DND-41 (cell line): ENCODE measurements at regions not wholly inside any gene's neighbourhood (a gene's known extent, or its start where the extent isn't known, plus 50 kb on each side); places are given as distances from the start of the nearest gene placed in this dataset.
"Not testable (repeated sequence)": the region's sequence is repeated elsewhere in the genome, so short reads cannot be mapped to it uniquely, and the experiment has no call there.

Source experiments
- ATAC-seq: fragments of 200-7000 bp; cut with Tn5 transposase; 3 replicates; pipeline ENCODE4 v1.9.1; 2021; ENCODE audit warnings: low read depth; ENCODE audit not compliant: insufficient read depth
- DNase-seq: peaks from one replicate; pipeline ENCODE4 v3.0.0-alpha.2; 2020
- H2AFZ ChIP-seq: 2 replicates; pipeline ENCODE4 v1.6.0; 2012; ENCODE audit warnings: low read depth, low read length
- H3K27ac ChIP-seq: 2 replicates; pipeline ENCODE4 v1.5.1; 2012; ENCODE audit warnings: low read length, inconsistent platforms
- H3K27me3 ChIP-seq: fragments of 200-600 bp; sonication (generic); 2 replicates; pipeline ENCODE4 v1.6.0; 2012; ENCODE audit warnings: low read length, mild to moderate bottlenecking, inconsistent platforms; ENCODE audit not compliant: insufficient read depth, poor library complexity
- H3K36me3 ChIP-seq: 2 replicates; pipeline ENCODE4 v1.5.1; 2012; ENCODE audit warnings: low read length, inconsistent platforms; ENCODE audit not compliant: insufficient read depth
- H3K4me1 ChIP-seq: 2 replicates; pipeline ENCODE4 v1.5.1; 2012; ENCODE audit warnings: mild to moderate bottlenecking, low read length; ENCODE audit not compliant: insufficient read depth
- H3K4me2 ChIP-seq: 2 replicates; pipeline ENCODE4 v1.6.0; 2012; ENCODE audit warnings: mild to moderate bottlenecking, moderate library complexity, low read length, inconsistent platforms; ENCODE audit not compliant: insufficient read depth
- H3K4me3 ChIP-seq, 2 experiments: fragments of 200-600 bp in 1 of 2; shearing (Covaris generic) in 1 of 2; 2 replicates each; pipeline ENCODE4 v1.5.1; 2012 to 2016; ENCODE audit warnings: inconsistent platforms in 2 of 2, low read length in 2 of 2, mild to moderate bottlenecking in 2 of 2, low read depth in 1 of 2, moderate library complexity in 1 of 2
- H3K79me2 ChIP-seq: 2 replicates; pipeline ENCODE4 v1.6.0; 2012; ENCODE audit warnings: low read length, inconsistent platforms; ENCODE audit not compliant: insufficient read depth
- H3K9ac ChIP-seq: 2 replicates; pipeline ENCODE4 v1.6.0; 2012; ENCODE audit warnings: low read depth, mild to moderate bottlenecking, inconsistent platforms, low read length, moderate library complexity
- H3K9me3 ChIP-seq: 2 replicates; pipeline ENCODE4 v1.5.1; 2012; ENCODE audit warnings: low read length, moderate library complexity, mild to moderate bottlenecking, inconsistent platforms; ENCODE audit not compliant: insufficient read depth, severe bottlenecking
- H4K20me1 ChIP-seq: 2 replicates; pipeline ENCODE4 v1.6.0; 2012; ENCODE audit warnings: low read length; ENCODE audit not compliant: insufficient read depth
- EZH2 ChIP-seq: IDR thresholded peaks from 3 replicates; pipeline ENCODE4 v1.6.1; 2012; ENCODE audit warnings: borderline replicate concordance, low read depth, mild to moderate bottlenecking, moderate library complexity, low read length, inconsistent platforms; ENCODE audit not compliant: severe bottlenecking
- TF ChIP-seq, protein P1 (sequence below): IDR thresholded peaks from 2 replicates; pipeline ENCODE4 v1.5.1; 2012; ENCODE audit warnings: borderline replicate concordance, low read length, moderate library complexity, mild to moderate bottlenecking; ENCODE audit not compliant: poor library complexity, severe bottlenecking; ENCODE audit errors: extremely low read depth

DNA sequence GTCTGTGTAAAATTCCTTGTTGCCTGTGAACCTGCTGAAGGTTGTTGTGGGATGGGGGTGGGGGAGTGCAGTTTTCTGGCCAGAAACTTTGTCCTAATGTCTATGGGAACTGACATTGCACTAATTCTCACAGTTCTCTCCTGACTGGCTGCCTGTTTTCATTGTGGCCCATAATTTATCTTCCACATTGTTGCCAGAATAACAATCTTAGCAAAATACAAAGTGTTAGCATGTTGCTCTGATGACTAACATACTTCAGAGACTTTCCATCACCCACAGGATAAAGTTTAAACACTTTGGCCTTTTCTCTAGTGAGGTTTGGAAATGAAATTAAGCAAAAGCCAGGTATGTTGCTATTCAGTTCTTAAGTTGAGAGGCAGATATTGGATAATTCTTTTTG is 81.4 kb upstream of the TBC1D5 start:
- H3K4me3 ChIP-seq = no peak overlapping the region
- H3K79me2 ChIP-seq = no peaks in the 10 kb centered on the region
- no peak overlapping the region for H3K9ac ChIP-seq
- H3K27ac ChIP-seq = no peak overlapping the region
- no peak overlapping the region for H2AFZ ChIP-seq
- H4K20me1 ChIP-seq = no peaks in the 10 kb centered on the region
- DNase-seq (no peak), ATAC-seq (no peak)
- no peaks in the 10 kb centered on the region for H3K9me3 ChIP-seq
- TF ChIP-seq, protein P1, sequence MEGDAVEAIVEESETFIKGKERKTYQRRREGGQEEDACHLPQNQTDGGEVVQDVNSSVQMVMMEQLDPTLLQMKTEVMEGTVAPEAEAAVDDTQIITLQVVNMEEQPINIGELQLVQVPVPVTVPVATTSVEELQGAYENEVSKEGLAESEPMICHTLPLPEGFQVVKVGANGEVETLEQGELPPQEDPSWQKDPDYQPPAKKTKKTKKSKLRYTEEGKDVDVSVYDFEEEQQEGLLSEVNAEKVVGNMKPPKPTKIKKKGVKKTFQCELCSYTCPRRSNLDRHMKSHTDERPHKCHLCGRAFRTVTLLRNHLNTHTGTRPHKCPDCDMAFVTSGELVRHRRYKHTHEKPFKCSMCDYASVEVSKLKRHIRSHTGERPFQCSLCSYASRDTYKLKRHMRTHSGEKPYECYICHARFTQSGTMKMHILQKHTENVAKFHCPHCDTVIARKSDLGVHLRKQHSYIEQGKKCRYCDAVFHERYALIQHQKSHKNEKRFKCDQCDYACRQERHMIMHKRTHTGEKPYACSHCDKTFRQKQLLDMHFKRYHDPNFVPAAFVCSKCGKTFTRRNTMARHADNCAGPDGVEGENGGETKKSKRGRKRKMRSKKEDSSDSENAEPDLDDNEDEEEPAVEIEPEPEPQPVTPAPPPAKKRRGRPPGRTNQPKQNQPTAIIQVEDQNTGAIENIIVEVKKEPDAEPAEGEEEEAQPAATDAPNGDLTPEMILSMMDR = no peak
- no peak for TF ChIP-seq EZH2
- H3K4me2 ChIP-seq = no peak overlapping the region
- H3K36me3 ChIP-seq = no peaks in the 10 kb centered on the region
- no peaks in the 10 kb centered on the region for H3K27me3 ChIP-seq
- no peaks in the 10 kb centered on the region for H3K4me1 ChIP-seq

DNA sequence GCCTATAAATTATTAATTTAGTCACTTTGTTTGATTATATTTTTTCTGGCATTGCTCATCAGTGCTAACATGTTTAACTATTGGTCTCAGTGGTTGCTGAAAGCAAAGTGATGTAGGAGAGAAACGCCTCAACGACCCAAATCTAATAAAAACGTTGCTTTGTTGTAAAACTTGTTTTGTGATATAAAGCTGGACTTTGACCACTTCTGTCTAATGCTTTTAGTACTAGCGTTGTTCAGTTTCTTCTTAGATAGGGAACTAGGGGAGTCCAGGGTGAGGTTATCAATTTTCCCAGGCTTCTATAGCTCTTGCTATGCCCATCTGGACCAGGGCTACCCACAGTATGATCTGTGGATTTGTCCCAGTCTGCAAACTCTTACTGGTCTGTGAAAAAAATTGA is 80.6 kb upstream of the TBC1D5 start:
- H2AFZ ChIP-seq = no peak overlapping the region
- H3K27me3 ChIP-seq = no peaks in the 10 kb centered on the region
- no peak overlapping the region for H3K4me2 ChIP-seq
- H3K9ac ChIP-seq = no peak overlapping the region
- ATAC-seq (no peak), DNase-seq (no peak)
- H3K36me3 ChIP-seq = no peaks in the 10 kb centered on the region
- H3K27ac ChIP-seq = no peak overlapping the region
- H3K4me3 ChIP-seq = no peak overlapping the region
- no peaks in the 10 kb centered on the region for H4K20me1 ChIP-seq
- no peaks in the 10 kb centered on the region for H3K4me1 ChIP-seq
- no peaks in the 10 kb centered on the region for H3K9me3 ChIP-seq
- TF ChIP-seq EZH2 = no peak
- TF ChIP-seq, protein P1 = no peak
- H3K79me2 ChIP-seq = no peaks in the 10 kb centered on the region

DNA sequence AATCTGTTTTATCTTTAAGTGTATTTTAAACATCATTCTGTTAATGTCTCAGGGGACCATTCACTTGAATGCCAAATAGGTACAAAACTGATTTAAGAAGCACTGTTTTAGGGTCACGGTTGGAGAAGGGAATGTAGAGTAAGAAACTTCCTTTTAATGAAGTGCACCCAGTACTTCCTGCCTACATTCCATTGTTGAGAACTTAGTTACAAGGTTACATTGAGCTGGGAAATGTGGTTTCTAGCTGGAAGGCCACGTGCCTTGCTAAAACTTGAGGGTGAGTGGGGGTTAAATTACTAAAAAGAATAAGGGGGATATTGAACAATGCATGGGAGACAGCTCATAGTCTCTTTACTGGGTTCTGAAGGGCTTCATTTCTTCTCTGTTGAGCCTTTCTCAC is 78.3 kb upstream of the TBC1D5 start:
- Histone ChIP-seq H3K9me3 (no peaks in the 10 kb centered on the region), H3K27ac (no peak overlapping the region), H3K9ac (no peak overlapping the region), H4K20me1 (no peaks in the 10 kb centered on the region), H3K4me1 (no peaks in the 10 kb centered on the region), H3K4me2 (no peak overlapping the region), H3K79me2 (no peaks in the 10 kb centered on the region), H3K36me3 (no peaks in the 10 kb centered on the region), H3K4me3 (no peak overlapping the region), H3K27me3 (no peaks in the 10 kb centered on the region), H2AFZ (no peak overlapping the region)
- DNase-seq = no peak
- peak; percentile 37; the same call in 1 of the 3 replicates for ATAC-seq
- TF ChIP-seq, protein P1 = no peak
- no peak for TF ChIP-seq EZH2

GRCh38 chr3:17820275-17820674 is 77.8 kb upstream of the TBC1D5 start:
- Histone ChIP-seq H2AFZ (no peak overlapping the region), H3K79me2 (no peaks in the 10 kb centered on the region), H3K9ac (no peak overlapping the region), H3K4me1 (no peaks in the 10 kb centered on the region), H4K20me1 (no peaks in the 10 kb centered on the region), H3K36me3 (no peaks in the 10 kb centered on the region), H3K27ac (no peak overlapping the region), H3K4me2 (no peak overlapping the region), H3K4me3 (no peak overlapping the region), H3K27me3 (no peaks in the 10 kb centered on the region), H3K9me3 (no peaks in the 10 kb centered on the region)
- TF ChIP-seq, protein P1 = no peak
- no peak for TF ChIP-seq EZH2
- DNase-seq (no peak), ATAC-seq (no peak)

DNA sequence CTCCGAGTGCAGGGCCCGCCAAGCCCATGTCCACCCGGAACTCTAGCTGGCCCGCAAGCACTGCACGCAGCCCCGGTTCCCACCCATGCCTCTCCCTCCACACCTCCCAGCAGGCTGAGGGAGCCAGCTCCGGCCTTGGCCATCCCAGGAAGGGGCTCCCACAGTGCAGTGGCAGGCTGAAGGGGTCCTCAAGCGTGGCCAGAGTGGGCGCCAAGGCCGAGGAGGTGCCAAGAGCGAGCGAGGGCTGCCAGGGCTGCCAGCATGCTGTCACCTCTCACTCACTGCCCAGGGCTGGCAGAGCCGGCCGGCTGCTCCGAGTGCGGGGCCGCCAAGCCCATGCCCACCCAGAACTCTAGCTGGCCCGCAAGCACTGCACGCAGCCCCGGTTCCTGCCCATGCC is 75.5 kb upstream of the TBC1D5 start:
- not testable (repeated sequence) for H4K20me1 ChIP-seq, H3K4me1 ChIP-seq, H2AFZ ChIP-seq, H3K4me3 ChIP-seq, H3K4me2 ChIP-seq, H3K79me2 ChIP-seq, ATAC-seq, H3K27me3 ChIP-seq, H3K9me3 ChIP-seq, DNase-seq, H3K9ac ChIP-seq, H3K36me3 ChIP-seq, H3K27ac ChIP-seq
